ENCODE measurements at regions not wholly inside any gene's neighbourhood (a gene's known extent, or its start where the extent isn't known, plus 50 kb on each side); places are given as distances from the start of the nearest gene placed in this dataset.
A peak's percentile ranks its signal among the peaks of the same experiment; 100 is the strongest.

DNA sequence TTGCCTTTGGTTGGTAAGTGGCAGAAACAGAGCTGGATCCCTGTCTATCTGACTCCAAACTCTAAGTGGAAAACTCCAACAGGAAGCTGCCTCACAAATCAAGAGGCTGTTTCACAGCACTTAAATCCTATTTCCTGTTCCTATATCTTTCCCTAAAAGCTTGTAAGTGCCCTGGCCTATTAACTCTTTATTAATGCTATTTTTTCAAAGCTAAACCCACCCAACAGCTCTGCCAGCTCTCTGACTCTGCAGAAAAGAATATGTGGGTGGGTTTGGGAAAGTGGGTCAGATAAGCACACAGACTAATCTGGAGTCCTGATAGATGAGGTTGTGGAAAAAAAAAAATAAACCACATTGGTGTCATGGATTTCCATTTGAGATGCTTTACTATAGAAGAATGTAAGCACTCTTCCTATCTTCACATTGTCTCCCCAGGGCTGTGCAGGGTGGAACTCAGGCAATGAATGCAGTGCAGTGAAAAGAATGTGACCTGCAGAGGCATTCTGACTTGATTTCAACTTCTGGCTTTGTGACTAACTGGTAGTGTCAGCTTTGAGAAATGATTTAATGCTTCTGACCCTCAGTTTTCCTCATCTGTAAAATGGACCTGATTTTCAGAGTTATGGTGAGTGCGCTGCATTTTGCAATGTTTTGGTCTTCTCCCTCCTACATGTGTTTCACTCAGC lies 125.6 kb downstream of the AASDHPPT start:
- intact Hi-C loops (cut with DNase I) = no loop called here
- DNase-seq (ENCODE audit: low spot score) (no peak), ATAC-seq (no peak)

DNA sequence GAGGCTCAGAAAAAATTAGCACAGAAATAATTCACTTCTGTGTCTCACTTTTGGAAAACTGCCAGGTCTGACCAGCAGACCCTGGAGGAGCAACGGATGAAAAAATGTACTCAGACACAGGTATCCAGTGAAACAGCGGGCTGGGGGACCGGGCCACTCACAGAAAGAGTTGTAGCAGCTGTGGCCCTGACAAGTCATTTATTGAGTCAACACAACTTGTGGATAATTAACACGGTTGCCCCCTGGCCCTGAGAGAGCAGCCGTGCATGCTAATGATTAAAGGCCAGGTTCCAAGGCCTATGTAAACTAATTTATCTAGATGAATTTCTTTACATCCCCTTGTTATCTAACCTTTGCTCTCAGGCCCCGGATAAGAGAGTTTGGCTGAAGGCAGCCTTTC lies 131.3 kb downstream of the AASDHPPT start:
- intact Hi-C loops (cut with DNase I) = no loop called here
- no peak for ATAC-seq

DNA sequence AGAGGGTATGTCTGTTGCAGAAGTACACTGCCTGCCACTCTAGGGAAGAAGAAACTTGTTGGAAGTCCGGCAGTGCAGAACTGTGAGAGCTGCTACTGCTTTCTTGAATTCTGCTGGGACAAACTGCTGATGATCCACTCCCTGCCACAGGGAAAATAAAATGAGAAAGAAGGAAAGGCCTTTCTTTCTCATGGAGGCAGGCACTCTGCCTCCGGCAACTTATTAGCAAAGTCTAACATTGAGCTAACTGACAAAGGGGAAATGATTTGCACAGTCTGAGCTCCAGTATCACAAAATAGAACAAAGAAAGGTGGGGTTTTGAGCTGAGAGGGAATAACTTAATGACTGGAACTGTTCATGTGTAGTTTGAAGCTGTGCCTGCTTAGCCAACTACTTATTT lies 134.6 kb downstream of the AASDHPPT start:
- intact Hi-C loops (cut with DNase I) = no loop called here
- ATAC-seq (no peak), DNase-seq (ENCODE audit: low spot score) (no peak)

More for the DNA sequence above, 131.3 kb downstream of the AASDHPPT start:
- DNase-seq (ENCODE audit: low spot score) = no peak

DNA sequence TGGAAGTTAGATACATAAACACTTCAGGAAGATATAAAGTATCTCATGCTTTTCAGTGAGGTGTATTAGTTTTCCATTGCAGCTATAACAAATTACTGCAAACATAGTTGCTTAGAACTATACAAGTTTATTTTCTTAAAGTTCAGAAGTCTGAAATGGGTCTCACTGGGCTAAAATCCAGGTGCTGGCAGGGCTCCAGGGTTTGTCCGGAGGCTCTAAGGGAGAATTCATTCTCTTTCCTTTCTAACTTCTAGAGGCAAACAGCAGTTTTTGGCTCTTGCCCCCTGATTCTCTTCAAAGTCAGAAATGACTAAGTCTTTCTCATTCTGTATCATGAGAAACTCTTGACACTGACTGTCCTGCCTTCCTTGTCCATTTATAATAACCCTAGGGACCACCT lies 138.8 kb downstream of the AASDHPPT start:
- intact Hi-C loops (cut with DNase I) = no loop called here
- DNase-seq (ENCODE audit: low spot score) (no peak), ATAC-seq (no peak)

DNA sequence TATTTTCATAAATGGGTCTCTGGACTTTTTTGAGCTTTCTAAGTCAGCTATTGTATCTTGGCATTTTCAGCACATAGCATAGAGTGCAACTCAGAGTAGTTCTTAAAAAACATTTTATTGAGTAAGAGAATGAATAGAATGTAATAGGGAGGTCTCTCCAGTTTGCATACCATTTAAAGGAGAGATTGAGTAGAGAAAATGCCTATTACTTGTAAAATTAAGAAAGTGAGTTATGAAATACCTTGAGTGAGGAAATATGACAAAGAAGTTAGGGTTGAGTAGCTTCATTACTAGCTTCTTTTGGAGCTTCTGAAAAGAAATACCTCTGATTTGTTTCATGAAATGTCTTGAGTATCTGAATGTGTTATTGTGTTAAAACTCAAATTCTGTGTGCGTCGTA lies 140.0 kb downstream of the AASDHPPT start:
- no peak for ATAC-seq
- intact Hi-C loops (cut with DNase I) = no loop called here
- no peak for DNase-seq (ENCODE audit: low spot score)

DNA sequence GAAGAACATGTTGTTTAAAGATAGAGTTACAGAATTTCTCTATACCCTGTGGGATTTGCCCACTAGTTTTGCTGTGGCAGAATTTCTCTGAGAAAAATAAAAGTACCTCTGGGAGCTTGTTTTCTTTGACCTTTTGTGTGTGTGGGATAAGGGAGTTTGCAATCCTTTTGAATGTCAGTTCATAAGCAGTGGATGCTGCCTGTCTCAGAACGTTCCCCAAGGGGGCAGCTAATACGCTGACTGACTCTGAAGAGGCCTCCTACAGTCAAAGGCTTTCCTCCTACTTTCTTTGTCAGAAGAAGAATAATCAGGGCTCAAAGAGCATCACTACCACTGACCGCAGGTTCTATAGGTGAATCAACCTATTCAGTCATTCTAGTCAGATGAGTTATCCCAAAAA lies 140.6 kb downstream of the AASDHPPT start:
- intact Hi-C loops (cut with DNase I) = no loop called here
- DNase-seq (ENCODE audit: low spot score) (no peak), ATAC-seq (peak; percentile 66)

DNA sequence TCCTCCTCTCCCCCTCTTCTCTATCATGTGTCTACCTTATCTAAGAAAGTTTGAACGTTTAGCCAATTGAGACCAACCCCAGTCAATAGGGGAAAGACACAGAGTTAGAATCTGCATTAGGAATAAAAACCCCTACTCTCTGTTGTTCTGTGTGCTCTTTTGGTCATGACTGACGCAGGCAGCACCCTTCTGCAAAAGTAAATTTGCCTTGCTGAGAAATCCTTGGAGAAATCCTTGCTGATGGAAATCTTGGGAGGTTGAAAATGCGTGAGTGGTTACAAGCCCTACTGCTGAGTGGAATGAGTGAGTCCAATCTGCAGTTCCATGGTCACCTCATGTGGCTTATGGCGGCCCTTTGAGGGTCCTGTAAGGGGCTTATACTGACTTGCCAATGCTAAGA lies 145.2 kb downstream of the AASDHPPT start:
- intact Hi-C loops (cut with DNase I) = no loop called here
- ATAC-seq (no peak), DNase-seq (ENCODE audit: low spot score) (no peak)

DNA sequence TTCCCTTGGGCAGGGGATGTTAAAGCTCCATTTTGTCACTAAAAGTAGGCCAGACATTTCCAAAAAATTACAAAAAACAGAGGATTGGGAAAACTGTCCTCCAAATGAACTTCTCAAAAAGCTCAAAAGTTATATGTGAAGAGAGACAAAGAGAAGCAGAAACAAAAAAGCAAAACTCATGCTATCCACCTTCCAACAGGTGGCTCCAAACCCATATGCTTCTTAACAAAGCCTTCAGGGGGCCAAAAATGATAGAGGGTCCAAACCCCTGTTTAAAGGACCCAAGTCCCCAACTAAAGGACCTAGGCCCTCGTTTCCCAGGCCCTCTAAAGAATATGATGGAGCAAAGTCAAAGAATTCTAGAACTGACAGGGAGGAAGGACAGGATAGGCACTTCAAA lies 146.7 kb downstream of the AASDHPPT start:
- no peak for DNase-seq (ENCODE audit: low spot score)
- intact Hi-C loops (cut with DNase I) = no loop called here
- ATAC-seq = no peak

DNA sequence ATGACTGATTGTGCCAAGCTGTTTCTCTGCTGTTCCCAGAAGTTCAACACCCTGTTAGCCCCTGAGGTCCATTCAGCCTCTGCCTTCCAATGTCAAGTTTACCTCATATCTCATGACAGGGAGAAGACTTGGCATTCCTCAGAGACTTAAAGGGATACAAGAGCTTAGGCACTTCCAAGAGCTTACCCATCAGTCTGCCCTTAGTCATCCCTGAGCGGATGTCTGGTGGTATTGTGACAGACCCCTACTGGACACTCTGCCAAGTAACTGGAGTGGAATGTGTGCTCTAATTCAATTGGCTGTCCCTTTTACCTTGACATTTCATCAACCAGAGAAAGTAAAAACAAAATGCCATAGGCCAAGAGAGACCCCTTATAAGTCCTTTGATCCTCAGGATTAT lies 151.5 kb downstream of the AASDHPPT start:
- no peak for ATAC-seq
- no peak for DNase-seq (ENCODE audit: low spot score)
- intact Hi-C loops (cut with DNase I) = no loop called here

DNA sequence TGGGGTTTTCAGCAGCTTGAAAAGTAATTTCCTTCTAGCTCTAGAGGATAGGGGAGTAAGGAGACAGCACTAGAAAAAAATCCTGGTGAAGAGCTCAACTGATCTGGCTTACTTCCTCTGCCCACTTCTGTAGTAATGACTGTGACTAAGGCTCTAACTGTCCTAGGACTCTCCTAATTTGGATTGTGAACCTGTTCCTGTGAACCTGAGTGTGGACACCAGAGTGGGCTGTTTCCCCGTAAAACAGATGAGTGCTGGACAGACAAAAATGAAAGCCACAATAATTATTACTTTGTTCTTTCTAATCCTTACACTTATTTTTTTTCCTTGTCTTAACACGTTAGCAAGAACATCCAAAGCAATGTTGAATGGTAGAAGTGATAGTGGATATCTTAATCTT lies 154.1 kb downstream of the AASDHPPT start:
- intact Hi-C loops (cut with DNase I) = no loop called here
- DNase-seq (ENCODE audit: low spot score) (no peak), ATAC-seq (no peak)

DNA sequence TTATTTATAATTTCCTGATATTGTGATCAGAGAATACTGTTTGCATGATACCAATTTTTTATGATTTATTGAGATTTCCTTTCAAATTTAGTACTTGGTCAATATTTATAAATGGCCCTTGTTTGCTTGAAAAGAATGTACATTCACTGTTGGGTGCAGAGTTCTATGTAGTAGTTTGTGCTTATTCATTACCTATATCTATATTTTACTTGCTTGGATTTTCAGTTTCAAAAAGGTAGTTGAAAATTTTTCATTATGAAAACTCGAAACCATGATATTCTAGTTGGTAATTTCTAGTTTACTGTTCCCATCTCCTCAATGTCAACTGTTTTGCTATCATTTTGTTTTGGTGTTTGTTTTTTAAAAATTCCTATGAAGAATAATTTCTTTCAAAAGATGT lies 155.7 kb downstream of the AASDHPPT start:
- no peak for DNase-seq (ENCODE audit: low spot score)
- ATAC-seq = no peak

DNA sequence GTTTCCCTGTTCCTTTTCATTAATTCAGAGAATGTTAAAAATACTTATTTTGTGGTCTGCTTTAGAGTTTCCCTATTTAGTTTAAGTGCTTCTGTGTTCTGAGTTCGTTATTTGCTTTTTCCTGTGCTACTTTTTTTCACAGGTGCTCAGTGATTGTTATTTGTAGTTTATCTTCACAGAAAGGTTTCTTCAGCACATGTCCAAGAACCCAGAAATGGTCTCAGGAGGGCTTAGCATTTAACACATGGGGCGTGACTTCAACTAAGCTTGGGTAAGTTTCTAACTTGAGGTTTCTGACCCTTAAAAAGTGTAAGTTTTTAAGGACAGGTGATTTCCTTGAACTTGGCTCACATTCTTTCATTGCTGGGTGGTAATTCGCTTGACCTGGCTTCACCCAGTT lies 157.3 kb downstream of the AASDHPPT start:
- DNase-seq (ENCODE audit: low spot score) = no peak
- no peak for ATAC-seq

More for the DNA sequence above, 155.7 kb downstream of the AASDHPPT start:
- intact Hi-C loops (cut with DNase I) = no loop called here

DNA sequence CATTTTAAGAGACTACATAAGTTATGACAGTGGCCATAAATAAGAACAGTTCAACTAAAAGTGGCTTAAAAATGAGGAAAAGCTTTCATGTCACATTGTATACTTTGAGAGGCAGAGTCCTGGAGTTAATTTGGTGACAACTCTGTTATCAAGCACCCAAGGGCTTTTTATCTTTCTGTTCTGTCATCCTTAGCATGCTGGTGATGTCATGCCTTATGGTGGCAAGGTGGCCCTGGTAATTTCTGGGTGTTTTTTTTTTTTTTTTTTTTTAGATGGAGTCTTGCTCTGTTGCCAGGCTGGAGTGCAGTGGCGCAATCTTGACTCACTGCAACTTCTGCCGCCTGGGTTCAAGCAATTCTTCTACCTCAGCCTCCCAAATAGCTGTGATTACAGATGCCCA lies 158.8 kb downstream of the AASDHPPT start:
- intact Hi-C loops (cut with DNase I) = no loop called here
- DNase-seq (ENCODE audit: low spot score) (no peak), ATAC-seq (no peak)

More for the DNA sequence above, 157.3 kb downstream of the AASDHPPT start:
- intact Hi-C loops (cut with DNase I) = no loop called here

DNA sequence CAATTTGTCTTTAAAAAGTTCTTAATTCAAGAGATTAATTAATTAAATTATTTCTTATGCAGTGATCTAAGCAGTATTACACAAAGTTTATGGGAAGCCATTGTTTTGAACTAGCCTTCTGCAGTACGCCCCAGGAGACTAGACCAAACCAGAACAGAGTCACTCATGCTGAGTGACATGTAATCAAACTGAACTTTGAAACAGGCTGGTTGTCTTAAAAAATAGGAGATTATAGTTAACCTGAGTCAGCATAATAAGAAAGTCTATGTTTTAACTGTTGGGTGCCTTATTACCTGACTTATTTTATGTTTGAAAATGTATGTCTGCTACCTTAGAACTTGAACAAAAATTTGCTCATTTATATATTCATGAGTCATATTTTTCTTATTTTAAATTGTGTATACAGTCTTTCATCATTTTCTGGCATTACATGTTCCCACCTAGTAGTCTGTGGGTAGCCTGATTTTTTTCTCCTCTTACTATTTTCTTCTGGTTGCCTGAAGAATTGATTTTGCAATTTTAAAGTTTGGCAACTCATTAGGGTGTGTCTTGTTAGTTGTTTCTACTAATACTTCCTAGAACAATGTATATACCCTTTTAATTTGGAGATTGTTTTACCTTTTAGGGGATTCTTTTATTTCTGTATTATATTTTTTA lies 161.4 kb downstream of the AASDHPPT start:
- intact Hi-C loops (cut with DNase I) = no loop called here
- no peak for DNase-seq (ENCODE audit: low spot score)
- no peak for ATAC-seq

DNA sequence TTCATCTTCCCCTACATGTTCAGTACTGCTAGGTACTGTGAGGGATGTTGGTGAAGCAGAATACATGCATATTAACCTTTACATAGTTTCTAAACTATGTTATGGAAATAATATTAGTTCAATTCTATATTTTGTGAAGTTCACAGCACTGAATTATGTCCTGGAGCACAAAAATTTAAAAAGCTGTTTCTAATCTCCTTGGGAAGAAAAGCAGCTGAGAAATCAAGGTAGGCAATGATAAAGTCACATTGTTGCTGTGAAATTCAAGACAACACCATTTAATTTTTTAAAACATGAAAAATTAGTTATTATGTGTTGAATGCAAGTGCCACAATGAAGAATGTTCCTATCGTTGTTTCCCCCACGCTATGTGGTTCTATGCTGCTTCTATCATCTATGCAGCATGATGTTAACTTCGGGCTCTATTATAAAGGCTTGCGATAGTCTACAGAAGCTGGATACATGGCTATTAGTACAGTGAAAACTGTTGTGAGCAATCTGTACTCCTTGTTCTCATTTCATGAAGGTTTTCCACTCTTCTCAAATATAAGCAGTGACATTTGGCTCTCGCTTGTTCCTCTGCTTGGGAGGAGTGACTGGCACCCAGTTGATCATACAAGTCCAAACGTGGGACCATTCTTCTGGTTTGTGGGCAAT lies 164.3 kb downstream of the AASDHPPT start:
- ATAC-seq (no peak), DNase-seq (ENCODE audit: low spot score) (no peak)
- intact Hi-C loops (cut with DNase I) = no loop called here

DNA sequence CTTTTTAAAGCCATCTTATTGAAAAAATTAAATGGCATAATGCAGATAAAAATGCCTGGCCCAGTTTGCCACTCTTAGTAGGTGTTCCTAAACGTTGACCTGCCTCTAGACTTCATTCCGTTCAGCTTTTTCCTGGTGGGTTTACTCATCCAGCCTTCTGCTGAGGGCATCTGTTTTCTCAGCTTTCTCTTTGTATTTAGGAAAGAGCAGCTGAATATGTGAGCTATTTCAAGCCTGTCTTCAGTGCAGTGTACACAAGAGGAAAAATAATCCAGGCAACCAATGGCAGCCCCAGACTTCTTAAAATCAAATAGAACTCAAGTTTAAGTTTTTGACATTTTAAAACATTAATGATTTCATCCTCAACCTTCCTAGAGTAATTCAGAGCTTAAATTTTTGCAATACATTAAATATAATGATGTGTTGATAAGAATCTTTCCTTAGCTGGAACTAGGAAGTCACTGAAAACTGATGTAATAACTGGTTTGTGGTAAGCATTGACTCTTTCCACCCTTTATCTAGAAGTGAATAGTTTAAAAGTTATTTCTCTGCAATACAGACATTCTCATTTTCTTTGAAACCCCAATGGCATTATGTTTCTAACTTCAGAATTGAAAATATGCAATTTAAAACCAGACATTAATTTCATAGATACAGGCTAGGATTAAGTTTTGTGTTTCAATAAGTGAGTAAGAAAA lies 165.4 kb downstream of the AASDHPPT start:
- ATAC-seq = no peak
- no peak for DNase-seq (ENCODE audit: low spot score)
- intact Hi-C loops (cut with DNase I) = no loop called here

DNA sequence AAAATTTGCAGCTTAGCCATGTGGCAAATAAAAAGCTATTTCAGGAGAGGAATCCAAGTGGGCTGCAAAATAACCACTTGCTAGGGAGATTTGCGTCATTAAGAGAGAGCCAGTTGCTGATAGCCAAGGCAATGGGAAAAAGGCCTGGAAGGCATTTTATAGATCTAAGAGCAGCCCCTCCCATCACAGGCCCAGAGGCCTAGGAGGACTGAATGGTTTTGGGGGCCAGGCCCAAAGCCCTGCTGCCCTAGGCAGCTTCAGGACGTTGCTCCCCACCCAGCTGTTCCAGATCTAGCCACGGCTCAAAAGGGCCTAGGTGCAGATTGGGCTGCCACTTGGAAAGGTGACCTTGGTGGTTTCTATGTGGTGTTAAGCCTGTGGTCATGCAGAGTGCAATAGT lies 169.0 kb downstream of the AASDHPPT start:
- intact Hi-C loops (cut with DNase I) = no loop called here
- DNase-seq (ENCODE audit: low spot score) (no peak), ATAC-seq (no peak)

DNA sequence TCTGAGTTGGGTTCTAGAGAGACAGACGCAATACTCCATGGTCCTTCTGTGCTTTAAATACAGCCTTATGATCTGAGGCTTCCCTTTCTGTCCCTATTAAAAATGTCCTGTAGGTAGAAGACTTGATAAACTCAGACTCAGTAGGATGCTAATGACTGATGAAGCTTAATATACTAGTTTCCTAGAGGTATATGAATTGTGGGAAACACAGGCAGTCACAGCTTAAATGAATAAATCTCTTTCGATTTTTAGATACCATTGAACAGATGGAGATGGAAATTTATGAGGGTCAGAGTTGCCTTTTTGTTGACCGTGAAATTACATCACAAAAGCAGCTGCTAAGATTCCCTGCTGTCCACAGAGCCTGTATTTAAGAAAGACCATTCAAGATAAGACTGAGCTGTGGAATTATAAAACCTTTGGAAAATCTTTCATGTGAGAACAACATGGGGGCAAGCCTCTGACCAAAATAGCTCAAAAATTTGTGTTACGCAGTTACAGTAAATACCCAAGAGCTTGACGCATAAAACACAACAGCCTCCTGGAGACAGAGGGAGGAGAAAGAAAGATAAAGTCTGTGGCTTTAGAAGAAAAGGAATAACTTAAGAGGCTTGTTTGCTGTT lies 172.3 kb downstream of the AASDHPPT start:
- ATAC-seq (no peak), DNase-seq (ENCODE audit: low spot score) (no peak)
- intact Hi-C loops (cut with DNase I) = no loop called here

DNA sequence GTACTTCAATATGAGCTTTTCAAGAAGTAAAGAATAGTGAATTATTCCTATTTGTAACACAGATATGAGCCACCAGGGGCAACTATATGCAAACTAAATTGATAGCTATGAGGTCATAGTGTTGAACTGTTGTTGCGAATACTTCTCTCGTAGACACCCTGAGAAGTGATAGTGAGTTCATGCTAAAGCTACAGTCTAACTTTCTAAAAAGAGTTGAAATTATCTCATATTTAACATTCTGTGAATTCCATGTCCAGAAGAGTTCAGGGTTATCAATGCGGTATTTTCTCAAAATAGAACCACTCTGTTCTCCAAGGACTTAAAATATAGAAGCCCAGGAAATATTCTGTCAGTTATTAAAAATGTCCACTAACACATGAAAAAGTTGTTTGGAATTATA lies 185.4 kb downstream of the AASDHPPT start:
- DNase-seq (ENCODE audit: low spot score) (no peak), ATAC-seq (no peak)
- intact Hi-C loops (cut with DNase I) = no loop called here

DNA sequence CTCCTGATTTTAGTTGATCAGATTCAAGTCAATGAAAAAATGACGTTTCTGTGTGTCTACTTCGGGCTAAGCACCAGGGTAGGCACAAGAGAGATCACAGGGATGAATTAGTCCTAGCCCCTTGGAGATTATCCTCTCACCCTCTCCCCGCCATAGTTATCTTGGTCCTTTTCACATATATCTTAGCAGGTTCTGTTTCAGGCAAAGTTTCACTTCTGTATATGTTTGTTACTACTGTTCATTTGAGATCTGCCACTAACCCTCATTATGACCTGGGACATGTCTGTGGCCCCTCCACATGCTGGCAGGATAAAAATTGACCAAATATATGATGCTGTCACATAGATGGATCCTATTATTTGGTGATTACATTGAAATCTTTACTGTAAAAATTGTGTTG lies 186.1 kb downstream of the AASDHPPT start:
- intact Hi-C loops (cut with DNase I) = no loop called here
- DNase-seq (ENCODE audit: low spot score) = no peak
- ATAC-seq = no peak
